ENCODE measurements at regions not wholly inside any gene's neighbourhood (a gene's known extent, or its start where the extent isn't known, plus 50 kb on each side); places are given as distances from the start of the nearest gene placed in this dataset.

GRCh38 chr1:191624044-191624443 lies 534.2 kb upstream of the RGS18 start:
- Histone ChIP-seq H3K9me3 (ENCODE audit: low read depth) (peaks cover 4% of the 10 kb centered on the region), H3K9me2 (replicated peaks; ENCODE audit: insufficient read depth) (no peaks in the 10 kb centered on the region), H3K4me2 (no peak overlapping the region), H3K4me1 (ENCODE audit: insufficient read depth) (no peaks in the 10 kb centered on the region), H3K27ac (no peak overlapping the region), H4K20me1 (ENCODE audit: insufficient read depth, poor library complexity, severe bottlenecking) (no peaks in the 10 kb centered on the region), H3K27me3 (no peaks in the 10 kb centered on the region), H3K79me2 (no peaks in the 10 kb centered on the region), H3K36me3 (replicated peaks; ENCODE audit: insufficient read depth, low read depth) (no peaks in the 10 kb centered on the region), H3K4me3 (no peak overlapping the region), H2AFZ (no peak overlapping the region)
- DNase-seq (ENCODE audit: low spot score) = no peak
- TF ChIP-seq CTCF (IDR thresholded peaks at IDR 0.05; ENCODE audit: poor library complexity) = no peak
- no peak for TF ChIP-seq EZH2 (IDR thresholded peaks at IDR 0.05; ENCODE audit: borderline replicate concordance)
- TF ChIP-seq EZH2phosphoT487 (IDR thresholded peaks at IDR 0.05; ENCODE audit: low read depth, severe bottlenecking, unreplicated experiment) = no peak
- WGBS (ENCODE audit: low lambda C conversion rate, missing lambda C conversion rate) = 97% methylated on average over 1 of the region's 1 CpG

GRCh38 chr1:191629836-191630235 lies 528.4 kb upstream of the RGS18 start:
- H3K4me3 ChIP-seq = no peak overlapping the region
- H2AFZ ChIP-seq = no peak overlapping the region
- TF ChIP-seq CTCF (IDR thresholded peaks at IDR 0.05; ENCODE audit: poor library complexity) = no peak
- no peak for TF ChIP-seq EZH2phosphoT487 (IDR thresholded peaks at IDR 0.05; ENCODE audit: low read depth, severe bottlenecking, unreplicated experiment)
- no peak for TF ChIP-seq EZH2 (IDR thresholded peaks at IDR 0.05; ENCODE audit: borderline replicate concordance)
- no peak overlapping the region for H3K27ac ChIP-seq
- no peaks in the 10 kb centered on the region for H3K27me3 ChIP-seq
- H3K9me3 ChIP-seq (ENCODE audit: low read depth) = no peaks in the 10 kb centered on the region
- DNase-seq (ENCODE audit: low spot score) = no peak
- no peak overlapping the region for H3K4me2 ChIP-seq
- H3K9me2 ChIP-seq (replicated peaks; ENCODE audit: insufficient read depth) = no peaks in the 10 kb centered on the region
- no peaks in the 10 kb centered on the region for H3K79me2 ChIP-seq
- no peaks in the 10 kb centered on the region for H3K4me1 ChIP-seq (ENCODE audit: insufficient read depth)
- H4K20me1 ChIP-seq (ENCODE audit: insufficient read depth, poor library complexity, severe bottlenecking) = no peaks in the 10 kb centered on the region
- H3K36me3 ChIP-seq (replicated peaks; ENCODE audit: insufficient read depth, low read depth) = no peaks in the 10 kb centered on the region

- TF ChIP-seq EZH2 (IDR thresholded peaks at IDR 0.05; ENCODE audit: borderline replicate concordance) (no peak), CTCF (IDR thresholded peaks at IDR 0.05; ENCODE audit: poor library complexity) (no peak), EZH2phosphoT487 (IDR thresholded peaks at IDR 0.05; ENCODE audit: low read depth, severe bottlenecking, unreplicated experiment) (no peak)
- no peaks in the 10 kb centered on the region for H3K9me3 ChIP-seq (ENCODE audit: low read depth)
- H4K20me1 ChIP-seq (ENCODE audit: insufficient read depth, poor library complexity, severe bottlenecking) = no peaks in the 10 kb centered on the region
- no peaks in the 10 kb centered on the region for H3K36me3 ChIP-seq (replicated peaks; ENCODE audit: insufficient read depth, low read depth)
- no peak overlapping the region for H2AFZ ChIP-seq
- no peak overlapping the region for H3K4me3 ChIP-seq
- 81% methylated on average over 3 of the region's 3 CpGs for WGBS (ENCODE audit: low lambda C conversion rate, missing lambda C conversion rate)
- no peaks in the 10 kb centered on the region for H3K79me2 ChIP-seq
- H3K27ac ChIP-seq = no peak overlapping the region
- DNase-seq (ENCODE audit: low spot score) = no peak
- H3K27me3 ChIP-seq = no peaks in the 10 kb centered on the region
- no peaks in the 10 kb centered on the region for H3K9me2 ChIP-seq (replicated peaks; ENCODE audit: insufficient read depth)
- H3K4me1 ChIP-seq (ENCODE audit: insufficient read depth) = no peaks in the 10 kb centered on the region
- H3K4me2 ChIP-seq = no peak overlapping the region
Measured at GRCh38 chr1:191634801-191635508, 523.3 kb upstream of the RGS18 start.

- Histone ChIP-seq H4K20me1 (ENCODE audit: insufficient read depth, poor library complexity, severe bottlenecking) (no peaks in the 10 kb centered on the region), H3K9me3 (ENCODE audit: low read depth) (no peaks in the 10 kb centered on the region), H3K27ac (no peak overlapping the region), H2AFZ (no peak overlapping the region), H3K27me3 (no peaks in the 10 kb centered on the region), H3K36me3 (replicated peaks; ENCODE audit: insufficient read depth, low read depth) (no peaks in the 10 kb centered on the region), H3K4me3 (no peak overlapping the region), H3K4me1 (ENCODE audit: insufficient read depth) (no peaks in the 10 kb centered on the region), H3K4me2 (no peak overlapping the region), H3K79me2 (no peaks in the 10 kb centered on the region), H3K9me2 (replicated peaks; ENCODE audit: insufficient read depth) (no peaks in the 10 kb centered on the region)
- no peak for DNase-seq (ENCODE audit: low spot score)
- TF ChIP-seq CTCF (IDR thresholded peaks at IDR 0.05; ENCODE audit: poor library complexity) = no peak
- no peak for TF ChIP-seq EZH2phosphoT487 (IDR thresholded peaks at IDR 0.05; ENCODE audit: low read depth, severe bottlenecking, unreplicated experiment)
- TF ChIP-seq EZH2 (IDR thresholded peaks at IDR 0.05; ENCODE audit: borderline replicate concordance) = no peak
Measured at GRCh38 chr1:191636345-191636744, 521.9 kb upstream of the RGS18 start.
